Sigmoid colon (tissue), 4 donors: ENCODE measurements at regions not wholly inside any gene's neighbourhood (a gene's known extent, or its start where the extent isn't known, plus 50 kb on each side); places are given as distances from the start of the nearest gene placed in this dataset.

Experiments
- POLR2A ChIP-seq, 2 donors: fragments of 450-650 bp; IDR thresholded peaks; one replicate each; pipeline ENCODE4 v1.6.1; 2016; ENCODE audit warnings: antibody characterized with exemption in 2 of 2, mild to moderate bottlenecking in 2 of 2, moderate library complexity in 2 of 2
- POLR2AphosphoS5 ChIP-seq, 4 donors: sonication (generic); formaldehyde crosslinking; IDR thresholded peaks; one replicate each; pipeline ENCODE4 v1.6.1; 2017; ENCODE audit warnings: antibody characterized with exemption in 4 of 4
- TF ChIP-seq, protein P1 (sequence below), 4 experiments: fragments of 450-650 bp in 3 of 4; fragments of 200-600 bp in 1 of 4; IDR thresholded peaks; one replicate each; pipeline ENCODE4 v1.5.1; 2016 to 2019; ENCODE audit warnings: antibody characterized with exemption in 4 of 4, mild to moderate bottlenecking in 3 of 4, moderate library complexity in 2 of 4

DNA sequence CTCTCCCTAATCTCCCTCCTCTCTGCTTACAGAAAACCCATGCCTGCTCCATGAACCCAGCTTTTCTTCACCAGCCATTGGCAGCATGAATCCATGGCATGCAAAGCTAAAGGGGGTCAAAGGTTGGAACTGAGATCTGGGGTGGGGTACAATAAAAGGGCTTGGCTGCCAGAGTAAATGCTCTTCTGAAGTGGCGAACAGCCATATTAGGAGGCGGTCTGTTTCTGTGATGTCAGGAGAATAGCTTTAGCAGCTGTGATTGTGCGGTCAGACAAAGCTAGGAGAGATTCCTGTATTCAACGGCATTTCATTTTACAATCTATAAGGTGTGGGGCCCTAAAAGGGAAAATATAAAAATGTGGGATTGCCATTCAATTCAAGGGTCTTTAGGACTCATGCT lies 71.7 kb upstream of the TMPRSS2 start:
- TF ChIP-seq, protein P1, sequence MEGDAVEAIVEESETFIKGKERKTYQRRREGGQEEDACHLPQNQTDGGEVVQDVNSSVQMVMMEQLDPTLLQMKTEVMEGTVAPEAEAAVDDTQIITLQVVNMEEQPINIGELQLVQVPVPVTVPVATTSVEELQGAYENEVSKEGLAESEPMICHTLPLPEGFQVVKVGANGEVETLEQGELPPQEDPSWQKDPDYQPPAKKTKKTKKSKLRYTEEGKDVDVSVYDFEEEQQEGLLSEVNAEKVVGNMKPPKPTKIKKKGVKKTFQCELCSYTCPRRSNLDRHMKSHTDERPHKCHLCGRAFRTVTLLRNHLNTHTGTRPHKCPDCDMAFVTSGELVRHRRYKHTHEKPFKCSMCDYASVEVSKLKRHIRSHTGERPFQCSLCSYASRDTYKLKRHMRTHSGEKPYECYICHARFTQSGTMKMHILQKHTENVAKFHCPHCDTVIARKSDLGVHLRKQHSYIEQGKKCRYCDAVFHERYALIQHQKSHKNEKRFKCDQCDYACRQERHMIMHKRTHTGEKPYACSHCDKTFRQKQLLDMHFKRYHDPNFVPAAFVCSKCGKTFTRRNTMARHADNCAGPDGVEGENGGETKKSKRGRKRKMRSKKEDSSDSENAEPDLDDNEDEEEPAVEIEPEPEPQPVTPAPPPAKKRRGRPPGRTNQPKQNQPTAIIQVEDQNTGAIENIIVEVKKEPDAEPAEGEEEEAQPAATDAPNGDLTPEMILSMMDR (IDR thresholded peaks at IDR 0.05) = no peak
- no peak for TF ChIP-seq POLR2A (IDR thresholded peaks at IDR 0.05)
- TF ChIP-seq POLR2AphosphoS5 (IDR thresholded peaks at IDR 0.05) = no peak
